ENCODE measurements at regions not wholly inside any gene's neighbourhood (a gene's known extent, or its start where the extent isn't known, plus 50 kb on each side); places are given as distances from the start of the nearest gene placed in this dataset.

DNA sequence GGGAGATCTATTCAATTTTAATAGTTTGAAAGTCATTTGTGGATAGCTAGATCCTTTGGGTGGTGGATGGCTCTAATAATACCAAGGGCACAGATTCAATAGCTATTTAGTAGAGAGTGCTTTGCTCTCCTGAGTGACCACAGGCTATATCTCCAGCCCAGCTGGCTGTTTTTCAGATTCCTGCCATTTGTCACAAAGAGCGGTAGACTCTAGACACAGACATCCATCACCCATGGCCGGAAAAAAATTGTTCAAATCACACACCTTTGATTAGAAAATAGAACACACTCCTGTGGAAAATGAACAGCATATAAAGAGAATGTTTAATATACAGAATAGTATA is 171.6 kb upstream of the MITF start:
- no peaks in the 10 kb centered on the region for H3K9me2 ChIP-seq (ENCODE audit: insufficient read depth, low read length)
- H3K36me3 ChIP-seq (ENCODE audit: insufficient read depth, low read length) = no peaks in the 10 kb centered on the region
- no peak for TF ChIP-seq REST (IDR thresholded peaks at IDR 0.05; ENCODE audit: borderline replicate concordance)
- no peak for TF ChIP-seq MXI1 (conservative IDR thresholded peaks at IDR 0.05; ENCODE audit: poor library complexity, severe bottlenecking)
- TF ChIP-seq RAD21 (conservative IDR thresholded peaks at IDR 0.05) = no peak
- H3K9ac ChIP-seq (ENCODE audit: low read length) = no peak overlapping the region
- H3K9me3 ChIP-seq (ENCODE audit: low read length) = no peaks in the 10 kb centered on the region
- H3F3A ChIP-seq (ENCODE audit: insufficient read depth, low read length, poor library complexity, severe bottlenecking) = no peaks in the 10 kb centered on the region
- H4K20me1 ChIP-seq (ENCODE audit: insufficient read depth) = no peaks in the 10 kb centered on the region
- H3K4me2 ChIP-seq (ENCODE audit: low read length) = no peak overlapping the region
- no peak overlapping the region for H3K27ac ChIP-seq (ENCODE audit: low read length)
- H3K79me2 ChIP-seq (replicated peaks; ENCODE audit: insufficient read depth, low read length) = no peaks in the 10 kb centered on the region
- no peak overlapping the region for H3K4me3 ChIP-seq (ENCODE audit: low read length)
- H2AFZ ChIP-seq (ENCODE audit: low read depth, low read length) = no peak overlapping the region
- no peaks in the 10 kb centered on the region for H3K27me3 ChIP-seq (ENCODE audit: insufficient read depth, low read depth, low read length)

- TF ChIP-seq REST (IDR thresholded peaks at IDR 0.05; ENCODE audit: borderline replicate concordance) = no peak
- TF ChIP-seq MXI1 (conservative IDR thresholded peaks at IDR 0.05; ENCODE audit: poor library complexity, severe bottlenecking) = no peak
- no peak for TF ChIP-seq EZH2 (IDR thresholded peaks at IDR 0.05; ENCODE audit: borderline replicate concordance, insufficient read depth, low read length, poor library complexity, severe bottlenecking)
- TF ChIP-seq POLR2AphosphoS5 (IDR thresholded peaks at IDR 0.05) = no peak
- no peak for TF ChIP-seq EP300 (conservative IDR thresholded peaks at IDR 0.05; ENCODE audit: poor library complexity, severe bottlenecking)
- no peak for TF ChIP-seq RAD21 (conservative IDR thresholded peaks at IDR 0.05)
- no peak for TF ChIP-seq CTCF (IDR thresholded peaks at IDR 0.05; ENCODE audit: poor library complexity, severe bottlenecking)
- TF ChIP-seq SMC3 (conservative IDR thresholded peaks at IDR 0.05; ENCODE audit: poor library complexity) = no peak
- no peak for TF ChIP-seq TAF1 (IDR thresholded peaks at IDR 0.05; ENCODE audit: low read depth)
- H3K27me3 ChIP-seq (ENCODE audit: insufficient read depth, low read depth, low read length) = no peaks in the 10 kb centered on the region
- H3K27ac ChIP-seq (ENCODE audit: low read length) = no peak overlapping the region
Observed at GRCh38 chr3:69567023-69567709, 172.1 kb upstream of the MITF start.

More at GRCh38 chr3:69567023-69567709, 172.1 kb upstream of the MITF start:
- no peak overlapping the region for H3K9ac ChIP-seq (ENCODE audit: low read length)
- H3K4me3 ChIP-seq (ENCODE audit: low read length) = no peak overlapping the region
- no peaks in the 10 kb centered on the region for H3K79me2 ChIP-seq (replicated peaks; ENCODE audit: insufficient read depth, low read length)
- no peaks in the 10 kb centered on the region for H3K36me3 ChIP-seq (ENCODE audit: insufficient read depth, low read length)
- no peak overlapping the region for H3K4me2 ChIP-seq (ENCODE audit: low read length)
- no peaks in the 10 kb centered on the region for H3K9me3 ChIP-seq (ENCODE audit: low read length)
- no peaks in the 10 kb centered on the region for H3K9me2 ChIP-seq (ENCODE audit: insufficient read depth, low read length)
- no peak overlapping the region for H2AFZ ChIP-seq (ENCODE audit: low read depth, low read length)
- no peaks in the 10 kb centered on the region for H3F3A ChIP-seq (ENCODE audit: insufficient read depth, low read length, poor library complexity, severe bottlenecking)
- no peaks in the 10 kb centered on the region for H4K20me1 ChIP-seq (ENCODE audit: insufficient read depth)

Data from neural cell (in vitro differentiated cells).